Activated CD4-positive, CD25-positive, alpha-beta regulatory T cell treated with anti-CD3 and anti-CD28 coated beads, Interleukin-2, amount 50 U/mL, for 24 hours (primary cell): ENCODE measurements at regions not wholly inside any gene's neighbourhood (a gene's known extent, or its start where the extent isn't known, plus 50 kb on each side); places are given as distances from the start of the nearest gene placed in this dataset.
"Not testable (repeated sequence)": the region's sequence is repeated elsewhere in the genome, so short reads cannot be mapped to it uniquely, and the experiment has no call there.

Source experiments
- ATAC-seq, 2 donors: fragments of 150-1000 bp; cut with Tn5 transposase; one replicate each; pipeline ENCODE4 v1.10.0; 2021; ENCODE audit warnings: mild to moderate bottlenecking in 1 of 2, moderate library complexity in 1 of 2

GRCh38 chr18:38796762-38797161 is 1231.2 kb upstream of the CELF4 start:
- ATAC-seq, result no peak

- no peak for ATAC-seq
Measured at GRCh38 chr18:38792731-38793130, 1227.1 kb upstream of the CELF4 start.

DNA sequence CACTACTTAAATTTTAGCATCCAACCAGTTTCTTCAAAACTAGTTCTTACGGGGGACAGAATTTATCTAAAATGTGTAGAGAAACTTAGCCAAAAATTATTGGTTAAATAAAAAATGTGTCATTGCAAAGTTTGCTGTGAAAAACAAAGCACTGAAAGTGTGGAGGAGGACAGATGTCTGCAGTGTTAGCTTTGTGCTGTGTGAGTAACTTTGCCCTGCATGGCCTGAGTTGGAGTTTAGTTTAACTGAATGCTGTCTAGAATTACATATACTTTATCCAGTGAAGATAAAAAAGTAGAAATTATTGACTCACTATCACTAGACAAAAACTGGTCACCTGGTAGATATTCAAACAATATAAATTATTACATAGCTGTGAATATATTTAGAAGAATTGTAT is 1225.2 kb upstream of the CELF4 start:
- no peak for ATAC-seq

DNA sequence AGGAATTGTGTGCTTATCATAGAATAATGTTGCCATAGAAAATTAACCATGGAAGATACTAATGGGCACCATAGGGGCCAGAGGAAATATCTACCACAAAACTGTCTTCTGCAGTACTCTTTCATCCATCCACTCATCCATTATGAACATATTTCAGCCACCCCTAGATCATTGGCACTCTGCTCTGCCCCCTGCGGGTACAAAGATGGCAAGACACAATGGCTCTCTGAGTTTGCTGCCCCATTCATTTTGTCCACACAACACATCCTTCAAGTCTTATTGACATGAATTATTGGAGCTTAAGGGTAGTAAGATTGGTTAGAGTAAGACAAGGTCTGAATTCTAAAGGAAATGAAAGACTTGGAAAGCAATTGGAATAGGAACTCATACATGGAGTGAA is 1224.7 kb upstream of the CELF4 start:
- no peak for ATAC-seq

GRCh38 chr18:38789141-38789540 is 1223.5 kb upstream of the CELF4 start:
- no peak for ATAC-seq

DNA sequence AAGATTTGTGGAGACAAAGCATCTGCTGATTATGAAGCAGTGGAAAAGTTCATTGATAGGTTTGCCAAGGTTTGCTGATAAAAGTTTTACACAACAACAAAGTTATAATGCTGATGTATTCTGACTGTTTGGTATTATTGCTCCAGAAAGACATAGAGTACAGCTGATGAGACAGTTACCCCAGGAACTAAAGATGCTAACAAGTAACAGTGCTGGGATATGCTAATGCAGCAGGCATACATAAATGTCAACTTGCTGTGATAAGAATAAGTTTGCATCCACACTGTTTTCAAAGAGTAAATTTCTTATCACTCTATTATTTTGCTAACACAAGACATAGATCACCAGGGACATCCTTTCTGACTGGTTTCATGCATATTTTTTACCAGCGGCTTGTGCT is 1221.3 kb upstream of the CELF4 start:
- no peak for ATAC-seq

GRCh38 chr18:38771620-38772019 is 1206.0 kb upstream of the CELF4 start:
- ATAC-seq, result not testable (repeated sequence)

GRCh38 chr18:38768504-38768903 is 1202.9 kb upstream of the CELF4 start:
- no peak for ATAC-seq

- no peak for ATAC-seq
Measured at GRCh38 chr18:38759457-38759856, 1193.9 kb upstream of the CELF4 start.

- ATAC-seq, result no peak
Measured at GRCh38 chr18:38756436-38756835, 1190.8 kb upstream of the CELF4 start.

DNA sequence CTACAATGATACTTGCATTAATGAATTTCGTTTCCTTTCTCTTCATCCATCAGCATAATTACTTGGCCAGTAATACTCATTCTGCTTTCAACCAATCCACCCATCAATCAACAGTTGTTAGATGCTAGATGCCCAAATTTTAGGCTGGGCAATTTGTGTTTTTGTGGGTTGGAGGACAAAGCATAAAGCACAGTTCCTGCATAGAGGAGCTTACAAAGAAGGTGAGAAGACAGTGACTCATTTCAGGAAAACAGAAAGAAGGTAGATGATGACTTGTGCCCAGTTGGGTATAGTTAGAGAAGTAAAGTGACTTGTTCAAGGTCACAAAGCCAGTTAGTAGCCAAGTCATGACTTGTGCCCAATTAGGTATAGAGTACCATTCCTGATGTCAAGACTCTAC is 1186.8 kb upstream of the CELF4 start:
- no peak for ATAC-seq

- no peak for ATAC-seq
Measured at GRCh38 chr18:38751898-38752297, 1186.3 kb upstream of the CELF4 start.

DNA sequence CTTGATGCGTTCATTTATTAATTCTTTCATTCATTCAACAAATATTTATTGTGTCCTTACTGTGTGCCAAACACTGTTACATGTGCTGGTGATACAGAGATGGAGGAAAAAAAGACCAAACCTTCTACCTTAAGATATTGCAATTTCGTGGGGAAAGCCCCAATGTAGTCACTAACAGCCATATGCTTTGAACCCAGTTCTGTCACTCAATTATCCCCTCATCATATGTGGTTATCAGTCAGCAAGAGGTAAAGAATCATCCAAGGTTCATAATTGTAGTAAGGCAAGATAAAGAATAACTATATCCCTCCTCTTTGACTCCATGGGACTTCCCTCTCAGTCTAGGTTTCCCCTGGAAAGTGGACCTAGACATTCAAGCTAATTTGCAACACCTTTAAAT is 1185.6 kb upstream of the CELF4 start:
- ATAC-seq, result peak; percentile 24 to 38

GRCh38 chr18:38750751-38751150 is 1185.2 kb upstream of the CELF4 start:
- no peak for ATAC-seq

GRCh38 chr18:38747153-38747552 is 1181.6 kb upstream of the CELF4 start:
- no peak for ATAC-seq

DNA sequence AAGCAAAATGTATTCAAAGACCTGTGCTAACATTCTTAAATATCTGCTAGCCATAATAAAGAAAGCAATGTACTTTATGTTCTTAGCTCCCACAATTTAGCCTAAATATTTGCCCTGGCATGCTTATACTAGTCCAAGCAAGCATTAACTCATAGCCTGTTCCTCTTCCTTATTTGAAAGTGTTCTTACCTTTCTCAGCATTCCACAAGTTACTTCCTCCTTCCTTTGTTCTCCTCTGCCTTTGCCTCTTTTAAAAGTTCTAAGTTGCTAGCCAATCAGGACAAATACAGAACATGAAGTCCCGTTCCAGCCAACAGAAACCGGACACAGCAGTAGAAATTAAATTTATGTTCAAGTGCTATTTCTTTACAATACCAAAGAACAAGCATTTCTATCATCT is 1154.6 kb upstream of the CELF4 start:
- ATAC-seq, result not testable (repeated sequence)

GRCh38 chr18:38718365-38718901 is 1152.8 kb upstream of the CELF4 start:
- no peak for ATAC-seq

DNA sequence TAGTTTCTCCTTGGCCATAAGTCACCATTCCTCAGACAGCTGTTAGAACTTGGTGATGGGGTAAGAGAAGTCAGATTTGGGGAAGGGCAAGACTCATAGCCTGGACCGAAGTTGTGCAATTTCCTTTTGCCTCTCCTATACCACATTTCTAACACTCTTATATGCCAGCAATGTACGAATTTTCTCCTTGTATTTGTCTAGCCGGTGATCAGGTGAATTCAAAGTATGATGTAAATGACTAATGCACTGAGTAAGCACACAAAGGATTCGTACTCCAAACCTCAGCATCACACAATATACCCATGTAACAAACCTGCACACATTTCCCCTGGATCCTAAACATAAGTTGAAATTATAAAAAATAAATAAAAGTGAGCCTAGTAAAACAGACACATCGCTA is 1143.5 kb upstream of the CELF4 start:
- no peak for ATAC-seq

- ATAC-seq, result no peak
Measured at GRCh38 chr18:38706373-38706772, 1140.8 kb upstream of the CELF4 start.

DNA sequence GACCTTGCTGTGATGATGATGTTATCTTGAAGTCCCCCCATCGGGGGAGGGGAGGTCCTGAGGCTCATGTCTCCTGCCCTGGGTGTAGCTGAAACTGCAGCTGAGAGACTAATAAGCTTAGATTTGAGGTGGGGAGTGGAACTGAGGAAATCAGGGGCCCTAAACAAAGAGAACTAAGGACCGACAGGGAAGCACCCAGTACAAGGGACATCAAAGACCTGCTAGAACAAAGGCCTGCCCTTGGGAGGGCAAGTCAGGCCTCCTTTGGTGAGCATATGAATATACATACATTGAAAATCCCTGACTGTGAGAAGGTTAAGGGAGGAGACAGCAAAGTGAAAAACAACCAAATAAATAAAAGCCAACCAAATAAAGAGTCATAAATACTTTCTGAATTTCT is 1132.5 kb upstream of the CELF4 start:
- ATAC-seq, result no peak

DNA sequence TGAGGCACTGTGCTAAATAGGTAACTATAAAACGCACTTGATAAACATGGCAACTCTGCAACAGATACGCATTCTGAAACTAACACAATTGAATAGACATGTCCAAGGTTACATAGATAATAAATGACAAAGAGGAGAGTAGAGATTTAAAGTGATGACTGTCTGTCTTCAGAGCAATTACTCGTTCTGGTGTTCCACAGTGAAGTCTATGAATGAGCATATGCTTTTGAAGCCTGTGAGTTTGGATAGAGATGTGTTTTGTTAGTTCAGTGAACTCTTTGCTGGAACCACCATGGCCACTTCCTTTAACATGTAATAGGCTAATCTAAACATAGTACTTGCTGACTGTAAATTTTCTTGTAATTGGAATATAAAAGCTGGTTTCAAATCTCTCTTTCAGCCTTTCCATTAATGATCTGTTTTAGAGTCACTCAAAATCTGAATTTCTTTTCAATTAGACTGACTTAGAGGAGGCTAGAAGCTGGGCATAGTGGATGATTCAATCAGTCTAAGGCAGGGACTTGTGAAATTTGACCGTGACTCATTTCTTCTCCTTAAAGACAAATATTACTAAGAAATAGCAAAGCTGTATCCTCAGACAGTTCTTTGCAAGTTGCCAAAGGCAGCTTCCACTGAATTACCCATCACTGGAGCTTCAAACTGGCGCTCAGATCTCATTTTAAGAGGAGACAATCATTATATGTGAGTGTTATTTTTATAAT is 1130.1 kb upstream of the CELF4 start:
- peak; percentile 60 for ATAC-seq

- no peak for ATAC-seq
Measured at GRCh38 chr18:38693104-38693503, 1127.5 kb upstream of the CELF4 start.

DNA sequence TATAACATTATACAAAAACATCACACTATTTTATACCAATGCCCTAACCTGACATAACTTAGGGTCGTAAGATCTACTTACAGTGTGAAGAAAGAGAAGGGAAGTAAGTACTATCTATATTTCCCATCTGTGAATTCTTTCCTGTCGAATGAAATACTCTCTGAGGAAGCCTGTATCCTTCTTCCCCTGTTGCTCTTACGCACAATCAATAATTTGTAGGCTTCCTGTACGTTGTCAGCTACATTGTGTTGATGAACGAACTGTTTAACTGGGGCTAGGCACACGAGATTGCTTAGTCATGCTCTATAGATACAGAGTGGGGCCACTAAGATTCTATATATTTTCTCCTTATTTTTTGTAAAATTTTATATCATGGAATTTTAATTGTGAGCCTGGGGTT is 1125.0 kb upstream of the CELF4 start:
- no peak for ATAC-seq

GRCh38 chr18:38688416-38688815 is 1122.8 kb upstream of the CELF4 start:
- no peak for ATAC-seq

DNA sequence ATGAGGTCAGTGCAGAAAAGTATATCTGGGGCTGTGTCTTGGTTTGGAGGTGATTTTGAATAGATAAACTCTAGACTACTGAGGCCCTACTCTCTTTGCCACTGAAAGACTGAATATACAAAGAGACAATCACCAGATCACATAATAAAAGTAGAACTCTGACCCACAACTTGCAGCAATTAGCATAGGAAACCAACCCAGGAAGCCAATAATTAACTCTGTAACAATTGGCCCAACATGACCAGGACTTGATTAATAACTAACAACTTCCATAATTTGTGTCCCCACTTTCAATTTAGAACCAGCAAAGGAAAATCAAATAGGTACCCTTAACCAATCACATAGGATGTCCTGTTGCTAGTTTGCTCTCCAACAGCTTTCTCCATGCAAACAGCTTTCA is 1104.9 kb upstream of the CELF4 start:
- no peak for ATAC-seq
